HL-60 (cell line): ENCODE measurements at regions not wholly inside any gene's neighbourhood (a gene's known extent, or its start where the extent isn't known, plus 50 kb on each side); places are given as distances from the start of the nearest gene placed in this dataset.

Source experiments
- POLR2AphosphoS5 ChIP-seq: IDR thresholded peaks from 2 replicates; pipeline ENCODE4 v1.6.1; 2012; ENCODE audit warnings: low read depth
- SPI1 ChIP-seq: IDR thresholded peaks from 2 replicates; pipeline ENCODE4 v1.6.1; 2012; ENCODE audit warnings: low read depth, mild to moderate bottlenecking, borderline replicate concordance
- TF ChIP-seq, protein P1 (sequence below): IDR thresholded peaks from one replicate; pipeline ENCODE4 v1.5.1; 2011; ENCODE audit warnings: low read length, control low read depth, inconsistent platforms; ENCODE audit not compliant: insufficient read depth

GRCh38 chr1:213623862-213624261 is 363.9 kb upstream of the PROX1 start:
- no peak for TF ChIP-seq POLR2AphosphoS5
- TF ChIP-seq, protein P1, sequence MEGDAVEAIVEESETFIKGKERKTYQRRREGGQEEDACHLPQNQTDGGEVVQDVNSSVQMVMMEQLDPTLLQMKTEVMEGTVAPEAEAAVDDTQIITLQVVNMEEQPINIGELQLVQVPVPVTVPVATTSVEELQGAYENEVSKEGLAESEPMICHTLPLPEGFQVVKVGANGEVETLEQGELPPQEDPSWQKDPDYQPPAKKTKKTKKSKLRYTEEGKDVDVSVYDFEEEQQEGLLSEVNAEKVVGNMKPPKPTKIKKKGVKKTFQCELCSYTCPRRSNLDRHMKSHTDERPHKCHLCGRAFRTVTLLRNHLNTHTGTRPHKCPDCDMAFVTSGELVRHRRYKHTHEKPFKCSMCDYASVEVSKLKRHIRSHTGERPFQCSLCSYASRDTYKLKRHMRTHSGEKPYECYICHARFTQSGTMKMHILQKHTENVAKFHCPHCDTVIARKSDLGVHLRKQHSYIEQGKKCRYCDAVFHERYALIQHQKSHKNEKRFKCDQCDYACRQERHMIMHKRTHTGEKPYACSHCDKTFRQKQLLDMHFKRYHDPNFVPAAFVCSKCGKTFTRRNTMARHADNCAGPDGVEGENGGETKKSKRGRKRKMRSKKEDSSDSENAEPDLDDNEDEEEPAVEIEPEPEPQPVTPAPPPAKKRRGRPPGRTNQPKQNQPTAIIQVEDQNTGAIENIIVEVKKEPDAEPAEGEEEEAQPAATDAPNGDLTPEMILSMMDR: no peak
- no peak for TF ChIP-seq SPI1
